GM19438 (cell line): ENCODE measurements at regions not wholly inside any gene's neighbourhood (a gene's known extent, or its start where the extent isn't known, plus 50 kb on each side); places are given as distances from the start of the nearest gene placed in this dataset.
"Not testable (repeated sequence)": the region's sequence is repeated elsewhere in the genome, so short reads cannot be mapped to it uniquely, and the experiment has no call there.

Source experiments
- ATAC-seq: cut with Tn5 transposase; IDR thresholded peaks from one replicate; pipeline ENCODE4 v1.9.1; 2021; ENCODE audit warnings: low read depth; ENCODE audit not compliant: unreplicated experiment

DNA sequence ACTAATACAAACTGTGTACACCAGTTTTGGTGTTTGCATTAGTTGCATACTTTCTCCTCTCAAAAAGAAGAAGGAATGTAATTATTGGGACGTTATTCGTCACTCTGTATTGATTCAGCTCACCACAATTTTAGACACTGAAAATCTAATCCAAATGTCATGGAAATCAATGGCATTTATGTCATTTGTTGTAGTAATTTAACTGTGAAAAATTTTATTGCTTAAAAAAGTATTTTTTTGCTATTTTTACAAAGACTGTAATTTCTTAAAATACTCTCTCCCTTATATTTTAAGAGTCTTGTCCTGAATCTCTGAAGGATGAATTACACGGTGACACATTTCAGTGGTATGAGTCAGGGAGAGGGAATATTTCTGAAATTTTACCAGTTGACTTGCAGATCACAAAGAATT is 2117.6 kb downstream of the PCDH9 start:
- no peak for ATAC-seq

- ATAC-seq = no peak
Observed at GRCh38 chr13:65112123-65112522, 2118.0 kb downstream of the PCDH9 start.

GRCh38 chr13:65111223-65111622 is 2118.9 kb downstream of the PCDH9 start:
- no peak for ATAC-seq

GRCh38 chr13:65104436-65104835 is 2125.7 kb downstream of the PCDH9 start:
- not testable (repeated sequence) for ATAC-seq

DNA sequence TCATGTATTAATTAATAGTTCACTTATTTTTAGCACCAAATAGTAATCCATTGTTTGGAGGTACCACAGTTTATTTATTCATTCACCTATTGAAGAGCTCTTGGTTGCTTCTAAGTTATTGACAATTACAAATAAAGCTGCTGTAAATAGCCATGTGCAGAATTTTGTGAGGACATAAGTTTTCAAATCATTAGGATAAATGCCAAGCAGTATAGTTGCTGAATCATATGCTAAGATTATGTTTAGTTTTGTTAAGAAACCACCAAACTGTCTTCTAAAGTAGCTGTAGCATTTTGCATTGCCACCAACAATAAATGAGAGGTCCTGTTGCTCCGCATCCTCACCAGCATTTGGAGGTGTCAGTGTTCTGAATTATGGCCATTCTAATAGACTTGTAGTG is 2126.8 kb downstream of the PCDH9 start:
- no peak for ATAC-seq

DNA sequence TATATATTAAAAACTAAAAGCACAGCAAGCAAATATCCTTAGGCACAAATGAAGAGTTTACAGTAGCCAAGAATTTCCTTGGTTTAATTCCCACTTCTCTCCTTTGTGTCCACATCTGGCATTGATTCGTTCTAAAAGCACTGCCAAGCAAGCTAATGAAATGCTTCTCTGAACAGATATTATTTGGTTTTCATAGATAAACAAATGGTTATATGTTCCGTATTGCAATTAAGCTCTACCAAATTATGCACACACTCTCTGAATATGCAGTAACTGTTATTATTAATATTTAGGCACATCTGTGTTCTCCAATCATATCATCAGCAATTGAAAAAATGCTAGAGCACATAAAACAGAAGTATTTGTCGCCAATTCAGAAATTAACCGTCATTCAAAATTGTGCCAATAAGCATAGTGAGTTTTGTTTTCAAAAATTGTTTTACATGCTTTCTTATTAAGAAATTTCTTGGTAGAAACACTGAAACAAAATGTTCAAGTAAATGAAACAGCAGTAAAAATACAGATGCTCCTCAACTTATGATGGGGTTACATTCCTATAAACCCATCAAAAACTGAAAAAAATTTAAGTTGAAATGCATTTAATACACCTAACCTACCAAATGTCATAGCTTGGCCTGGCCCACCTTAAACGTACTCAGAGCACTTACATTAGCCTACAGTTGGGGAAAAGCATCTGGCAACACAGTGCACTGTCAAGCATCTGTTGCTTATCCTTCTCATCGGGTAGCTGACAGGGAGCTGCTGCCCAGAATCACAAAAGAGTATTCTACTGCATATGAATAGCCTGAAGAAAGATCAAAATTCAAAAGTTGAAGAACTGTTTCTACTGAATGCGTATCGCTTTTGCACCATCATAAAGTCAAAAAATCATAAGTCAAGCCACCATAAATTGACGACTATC is 2134.7 kb downstream of the PCDH9 start:
- no peak for ATAC-seq

DNA sequence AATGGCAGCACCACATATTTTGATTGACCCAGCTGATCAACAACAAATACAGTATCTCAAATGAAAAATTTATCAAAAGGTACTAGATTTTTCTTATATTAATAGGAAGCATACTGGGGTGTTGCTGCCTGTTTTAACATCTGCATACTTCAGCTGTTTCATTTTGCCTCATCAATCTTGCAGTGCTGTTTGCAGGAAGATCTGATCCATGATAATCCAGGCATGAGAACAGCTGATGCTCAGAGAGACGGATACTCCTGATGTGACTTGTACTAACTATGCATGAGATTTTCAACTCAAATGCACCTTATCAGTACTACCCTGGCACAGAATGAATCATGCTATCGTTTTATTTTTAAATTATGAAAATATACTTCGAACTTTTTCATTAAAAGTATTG is 2136.8 kb downstream of the PCDH9 start:
- ATAC-seq = no peak

GRCh38 chr13:65091031-65091430 is 2139.1 kb downstream of the PCDH9 start:
- no peak for ATAC-seq

DNA sequence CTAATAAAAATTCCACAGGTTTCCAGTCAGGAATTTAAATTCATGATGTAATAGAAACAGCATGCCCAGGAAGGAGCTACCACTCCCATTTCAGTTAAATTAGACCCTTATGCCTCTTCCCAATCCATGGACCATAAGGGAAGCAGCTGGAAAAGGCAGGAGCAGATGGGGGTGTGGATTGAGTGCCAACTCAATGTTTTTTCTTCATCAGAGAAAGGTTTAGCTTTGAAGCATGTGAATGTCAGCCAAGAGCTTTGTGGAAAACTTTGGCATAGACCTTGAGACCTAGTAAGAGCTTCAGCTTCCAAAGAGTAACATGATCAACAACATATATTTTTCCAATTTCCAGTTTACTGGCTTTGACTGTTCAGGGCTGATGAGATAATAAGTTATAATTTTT is 2139.9 kb downstream of the PCDH9 start:
- ATAC-seq = no peak

- no peak for ATAC-seq
Observed at GRCh38 chr13:65088906-65089305, 2141.2 kb downstream of the PCDH9 start.

DNA sequence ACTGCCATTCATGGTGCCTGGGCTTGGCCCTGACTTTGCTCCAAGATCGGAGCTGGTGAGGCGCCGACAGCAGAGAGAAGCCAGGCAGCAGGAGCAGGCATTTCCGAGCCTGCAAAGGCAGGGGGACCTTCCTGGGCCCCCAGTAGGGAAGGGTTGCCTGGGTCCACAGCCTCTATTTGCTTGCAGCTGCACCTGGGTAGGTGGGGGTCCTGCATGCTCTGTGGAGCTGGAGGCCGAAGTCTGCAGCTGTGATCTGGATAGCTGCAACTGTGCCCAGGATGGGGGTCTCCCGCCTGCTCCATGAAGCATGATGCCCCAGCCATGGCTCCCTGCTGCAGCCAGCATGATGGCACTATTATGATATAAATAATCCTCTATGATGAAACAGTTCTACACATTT is 2144.2 kb downstream of the PCDH9 start:
- ATAC-seq = no peak

DNA sequence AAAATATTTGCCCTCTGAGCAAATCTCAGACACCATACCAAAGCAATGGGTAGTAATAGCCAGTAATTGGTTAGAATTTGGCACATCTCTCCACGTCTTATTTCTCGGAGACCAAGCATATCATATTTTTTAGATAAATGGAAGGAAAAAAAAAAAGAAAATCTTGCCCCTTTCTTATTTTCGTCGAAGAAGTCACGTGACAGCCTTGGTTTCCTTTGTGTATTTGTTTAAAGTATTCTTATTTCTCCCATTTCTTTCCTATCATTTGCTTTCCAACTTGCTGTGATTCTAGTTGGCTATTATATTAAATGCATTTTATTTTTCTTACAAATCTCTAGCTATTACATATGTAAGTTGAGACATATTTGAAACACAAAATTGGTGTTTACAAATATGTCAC is 2155.9 kb downstream of the PCDH9 start:
- ATAC-seq = no peak

GRCh38 chr13:65064967-65065366 is 2165.2 kb downstream of the PCDH9 start:
- no peak for ATAC-seq

GRCh38 chr13:65063753-65064152 is 2166.4 kb downstream of the PCDH9 start:
- ATAC-seq = no peak

DNA sequence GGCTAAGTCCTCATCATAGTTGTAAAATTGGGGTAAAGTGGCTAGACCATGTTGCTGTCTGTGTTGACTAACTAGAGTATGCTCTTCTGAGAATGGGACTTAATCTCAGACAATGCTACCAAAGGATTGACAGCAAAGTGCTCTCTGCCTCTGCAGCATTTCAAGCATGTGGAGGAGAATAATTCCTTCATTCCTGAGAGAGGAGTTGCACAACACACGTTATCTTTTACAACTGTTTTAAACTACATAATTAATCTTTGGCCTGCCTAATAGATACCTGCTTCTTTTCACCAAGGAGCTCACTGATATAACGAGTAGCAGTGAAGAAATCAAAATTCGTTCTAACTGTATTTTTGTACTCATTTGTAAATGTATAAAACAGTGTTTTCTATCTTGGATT is 2172.2 kb downstream of the PCDH9 start:
- no peak for ATAC-seq

- no peak for ATAC-seq
Observed at GRCh38 chr13:65054277-65054676, 2175.9 kb downstream of the PCDH9 start.

DNA sequence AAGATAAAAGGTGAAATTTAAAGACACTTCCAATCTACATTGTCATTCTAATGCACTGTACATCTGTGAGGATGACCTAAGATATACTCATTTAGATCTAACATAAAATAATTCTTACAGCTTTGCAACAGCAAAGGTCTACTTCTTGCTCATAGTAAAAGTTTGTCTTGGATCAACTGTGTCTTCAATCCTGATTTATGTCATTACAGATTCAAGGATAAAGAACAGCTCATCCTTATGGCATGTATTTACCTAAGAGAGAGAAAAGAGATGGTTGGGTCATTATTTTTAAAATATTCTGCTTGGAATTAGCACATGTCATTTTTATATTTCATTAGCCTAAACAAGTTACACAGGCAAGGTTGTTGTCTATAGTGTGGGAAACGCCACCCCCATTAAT is 2193.1 kb downstream of the PCDH9 start:
- ATAC-seq = no peak

GRCh38 chr13:65035302-65035701 is 2194.8 kb downstream of the PCDH9 start:
- no peak for ATAC-seq

DNA sequence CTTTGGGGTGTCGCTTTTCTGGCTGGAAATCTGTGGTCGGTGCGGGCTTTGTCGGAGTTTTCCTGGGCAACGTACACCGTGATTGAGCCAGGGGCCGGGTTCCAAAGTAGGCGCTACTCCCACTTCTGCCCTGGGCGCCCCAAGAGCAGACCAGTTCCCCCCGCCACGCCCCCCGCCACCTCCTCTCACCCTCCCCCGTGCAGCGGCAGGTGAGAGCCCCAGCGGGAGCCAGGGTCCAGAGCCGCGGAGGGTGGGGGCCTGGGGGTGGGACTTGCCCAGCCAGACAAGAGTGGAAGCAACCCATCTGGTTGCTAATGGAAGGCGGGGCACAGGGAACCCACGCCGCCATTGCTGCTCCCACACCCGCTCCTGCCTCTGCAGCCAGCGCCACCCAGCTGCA is 2195.9 kb downstream of the PCDH9 start:
- no peak for ATAC-seq

GRCh38 chr13:65032825-65033224 is 2197.3 kb downstream of the PCDH9 start:
- ATAC-seq = no peak

- ATAC-seq = no peak
Observed at GRCh38 chr13:65028101-65028500, 2202.0 kb downstream of the PCDH9 start.

GRCh38 chr13:65026505-65026904 is 2203.6 kb downstream of the PCDH9 start:
- ATAC-seq = no peak
